ENCODE measurements at regions not wholly inside any gene's neighbourhood (a gene's known extent, or its start where the extent isn't known, plus 50 kb on each side); places are given as distances from the start of the nearest gene placed in this dataset.

DNA sequence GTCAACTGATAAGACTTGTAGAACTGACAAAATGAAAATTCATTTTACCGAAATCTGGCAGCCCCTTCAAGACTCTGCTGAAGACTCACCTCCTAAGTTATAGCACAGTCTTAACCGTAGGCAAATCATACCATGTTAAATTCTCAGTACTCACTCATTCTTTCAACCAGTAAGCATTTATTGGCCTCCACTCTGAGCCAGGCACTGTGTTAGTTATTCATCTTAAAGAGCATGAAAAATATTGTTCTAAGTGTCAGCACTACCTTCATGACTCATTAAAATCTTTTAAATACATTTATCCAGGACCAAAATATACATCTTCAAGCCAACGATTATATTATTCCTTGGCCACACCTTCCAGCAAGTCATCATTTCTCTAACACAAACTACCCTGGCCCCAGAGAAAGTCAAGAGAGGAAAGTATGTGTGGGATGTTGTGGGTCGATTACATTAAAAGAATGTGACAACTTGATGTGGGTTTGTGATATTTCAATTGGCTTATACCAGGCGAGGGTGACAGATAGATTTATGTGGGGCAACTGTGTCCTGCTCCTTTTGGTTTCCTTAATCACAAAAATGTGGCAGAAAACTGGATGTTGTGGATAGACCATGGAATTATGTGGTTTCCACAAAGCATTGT is 55.0 kb downstream of the TMEM30B start:
- no peak for DNase-seq

- DNase-seq, result no peak
These were observed 55.8 kb downstream of the TMEM30B start for GRCh38 chr14:61225344-61225743.

- no peak for DNase-seq
These were observed 57.6 kb downstream of the TMEM30B start for GRCh38 chr14:61223552-61223951.

- no peak for DNase-seq
These were observed 58.8 kb downstream of the TMEM30B start for GRCh38 chr14:61222388-61222787.

GRCh38 chr14:61221906-61222305 is 59.2 kb downstream of the TMEM30B start:
- DNase-seq, result no peak

GRCh38 chr14:61219673-61220072 is 61.5 kb downstream of the TMEM30B start:
- no peak for DNase-seq

GRCh38 chr14:61219256-61219655 is 61.9 kb downstream of the TMEM30B start:
- no peak for DNase-seq

- no peak for DNase-seq
These were observed 62.4 kb downstream of the TMEM30B start for GRCh38 chr14:61218767-61219166.

GRCh38 chr14:61218157-61218556 is 63.0 kb downstream of the TMEM30B start:
- DNase-seq, result no peak

GRCh38 chr14:61217516-61217915 is 63.6 kb downstream of the TMEM30B start:
- no peak for DNase-seq

GRCh38 chr14:61215222-61216020 is 65.7 kb downstream of the TMEM30B start:
- DNase-seq, result no peak

DNA sequence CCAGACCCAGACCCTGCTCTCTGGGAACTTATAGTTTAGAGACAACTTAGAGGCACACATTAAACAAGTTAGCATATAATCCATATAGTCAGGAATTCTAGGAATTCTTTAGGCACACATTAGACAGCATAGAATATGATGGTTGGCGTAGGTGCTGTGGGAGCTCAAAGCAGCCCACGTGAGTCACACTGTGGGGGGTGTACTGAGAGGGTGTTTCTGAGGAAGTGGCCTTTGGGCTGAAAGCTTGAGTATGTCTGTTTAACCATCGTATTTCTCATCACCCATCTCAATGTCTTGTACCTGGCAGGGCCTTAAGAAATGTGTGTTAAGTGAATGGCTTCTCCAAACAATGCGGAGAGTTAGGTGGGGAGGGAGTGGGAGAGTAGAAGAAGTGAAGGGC is 67.2 kb downstream of the TMEM30B start:
- DNase-seq, result no peak

DNA sequence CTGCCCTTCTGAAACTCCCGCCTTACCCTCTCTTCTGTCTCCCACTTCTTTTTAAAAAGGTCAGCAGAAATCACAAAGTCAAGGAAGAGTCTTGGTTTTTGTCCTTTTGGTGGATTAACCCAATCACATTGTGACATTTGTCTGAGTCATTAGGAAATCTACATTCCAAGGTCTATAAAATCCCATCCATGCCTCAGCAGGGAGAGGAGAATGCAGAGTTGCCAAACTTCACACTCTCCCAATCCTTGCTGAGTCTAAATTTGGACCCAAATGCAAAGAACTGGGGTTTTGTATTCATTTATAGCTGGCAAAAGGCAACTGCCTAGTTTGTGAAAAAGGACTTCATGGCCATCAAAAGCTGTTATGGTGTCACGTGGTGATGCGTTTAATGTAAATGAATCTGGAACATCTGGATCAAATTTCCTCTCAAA is 67.9 kb downstream of the TMEM30B start:
- DNase-seq, result no peak

DNA sequence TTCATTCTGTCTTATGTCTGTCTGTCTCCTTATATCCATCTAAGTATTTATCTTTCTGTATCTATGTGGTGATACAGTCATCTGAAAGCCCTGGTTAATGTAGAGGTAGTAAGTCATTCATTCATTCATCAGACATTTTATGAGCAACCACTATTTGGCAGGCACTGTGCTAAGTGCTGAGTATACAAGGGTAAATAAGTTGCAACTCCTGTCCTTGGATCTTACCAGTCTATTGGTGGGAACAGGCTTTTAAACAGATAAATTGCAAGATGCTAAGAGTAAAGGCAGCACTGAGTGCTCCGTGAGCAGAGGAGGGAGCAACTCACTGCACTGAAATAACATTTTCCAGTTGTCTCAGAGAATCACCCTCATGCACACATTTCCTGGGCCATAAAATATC is 68.6 kb downstream of the TMEM30B start:
- no peak for DNase-seq

DNA sequence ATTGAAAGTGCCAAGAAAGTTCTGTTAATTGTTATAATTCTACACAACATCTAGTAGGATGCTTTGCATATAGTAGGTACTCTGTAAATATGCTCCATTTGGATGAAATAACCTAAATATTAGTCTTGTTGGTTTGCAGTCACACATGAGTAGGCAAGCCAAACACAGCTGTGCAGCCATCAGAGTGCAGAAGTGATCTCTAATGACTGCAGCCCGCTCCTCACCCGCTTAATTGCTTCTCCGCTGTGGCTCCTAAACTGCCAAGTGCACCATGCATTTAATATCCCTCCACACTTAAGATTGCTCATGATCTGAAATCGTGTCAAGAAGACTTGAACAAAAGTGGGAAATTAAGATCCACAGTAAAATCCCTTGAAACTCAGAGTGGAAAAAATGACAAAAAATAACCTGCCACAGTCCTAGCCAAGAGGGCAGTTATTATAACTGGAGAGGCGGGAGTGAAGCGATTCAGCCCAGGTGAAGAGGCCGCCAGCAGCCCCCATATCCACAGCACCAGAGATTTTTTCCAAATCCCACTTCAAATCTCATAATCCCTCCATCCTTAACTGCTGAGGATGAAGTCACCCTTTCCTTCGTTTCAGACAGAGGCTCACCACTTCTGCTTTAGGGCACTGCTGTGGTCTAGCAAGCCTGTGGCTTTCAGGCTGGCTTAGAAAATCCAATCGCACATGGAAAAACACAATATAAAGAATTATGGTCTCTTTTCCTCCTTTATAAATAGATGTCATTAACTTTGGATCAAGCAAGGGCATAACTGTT is 69.5 kb downstream of the TMEM30B start:
- no peak for DNase-seq

DNA sequence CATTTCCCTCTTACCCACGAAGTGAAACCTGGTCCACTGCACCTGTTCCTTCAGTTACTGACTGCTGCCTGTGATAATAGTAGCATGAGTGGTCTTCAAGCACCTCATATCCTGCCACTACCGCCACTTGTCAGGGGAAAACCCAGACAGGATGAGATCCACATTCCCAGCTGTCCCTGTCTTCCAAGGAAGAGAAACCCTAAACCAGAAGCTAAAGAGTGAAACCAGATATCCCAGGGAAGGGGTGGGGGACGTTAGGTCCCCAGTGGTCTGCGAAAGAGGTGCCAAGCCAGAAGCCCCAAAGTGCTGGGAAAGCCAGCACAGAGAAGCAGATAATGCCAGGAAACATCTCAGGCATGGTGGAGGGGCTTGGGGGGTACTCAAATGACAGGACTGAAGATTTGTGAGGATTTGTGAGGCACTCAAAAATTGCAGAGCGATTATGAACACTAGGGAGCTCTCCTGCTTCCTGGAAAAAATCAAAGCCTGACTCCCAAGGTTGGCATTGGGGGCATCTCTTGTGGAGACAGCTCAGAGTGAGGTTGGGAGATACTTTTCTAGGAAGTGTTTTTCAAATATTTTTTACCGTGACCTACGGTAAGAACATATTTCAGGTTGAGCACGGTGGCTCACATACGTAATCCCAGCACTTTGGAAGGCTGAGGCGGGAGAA is 77.9 kb downstream of the TMEM30B start:
- no peak for DNase-seq

GRCh38 chr14:61202124-61202523 is 79.0 kb downstream of the TMEM30B start:
- DNase-seq, result no peak

GRCh38 chr14:61201171-61201570 is 80.0 kb downstream of the TMEM30B start:
- DNase-seq, result no peak

DNA sequence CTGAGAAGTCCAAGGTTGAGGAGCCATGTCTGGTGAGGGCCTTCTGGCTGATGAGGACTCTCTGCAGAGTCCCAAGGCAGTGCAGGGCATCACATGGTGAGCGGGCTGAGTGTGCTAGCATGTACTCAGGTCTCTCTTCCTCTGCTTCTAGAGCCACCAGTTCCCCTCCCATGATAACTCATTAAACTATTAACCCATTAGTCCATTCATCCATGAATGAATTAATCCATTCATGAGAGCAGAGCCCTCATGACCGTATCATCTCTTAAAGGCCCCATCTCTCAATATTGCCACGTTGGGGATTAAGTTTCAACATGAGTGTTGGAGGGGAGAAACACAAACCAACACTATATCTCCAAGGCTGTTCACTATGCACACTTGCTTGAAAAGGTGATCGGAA is 83.7 kb downstream of the TMEM30B start:
- no peak for DNase-seq

DNA sequence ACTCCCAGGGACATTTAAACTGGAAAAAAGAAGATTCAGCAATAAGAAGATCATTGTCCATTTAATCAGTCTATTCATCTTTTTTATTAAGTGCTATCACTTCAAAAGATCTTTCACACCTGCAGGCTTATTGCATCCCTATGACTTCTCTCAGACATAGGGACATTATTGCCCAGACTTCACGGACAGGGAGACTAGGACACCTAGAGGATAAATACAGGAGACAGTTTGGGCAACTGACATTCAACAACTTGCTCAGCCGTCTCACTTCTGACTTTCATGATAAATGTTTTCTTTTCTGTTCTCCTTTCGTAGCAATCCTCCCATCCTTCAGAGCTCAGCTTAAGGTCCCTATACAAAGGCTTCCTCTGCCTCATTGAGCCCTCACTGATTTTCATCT is 84.3 kb downstream of the TMEM30B start:
- no peak for DNase-seq

DNA sequence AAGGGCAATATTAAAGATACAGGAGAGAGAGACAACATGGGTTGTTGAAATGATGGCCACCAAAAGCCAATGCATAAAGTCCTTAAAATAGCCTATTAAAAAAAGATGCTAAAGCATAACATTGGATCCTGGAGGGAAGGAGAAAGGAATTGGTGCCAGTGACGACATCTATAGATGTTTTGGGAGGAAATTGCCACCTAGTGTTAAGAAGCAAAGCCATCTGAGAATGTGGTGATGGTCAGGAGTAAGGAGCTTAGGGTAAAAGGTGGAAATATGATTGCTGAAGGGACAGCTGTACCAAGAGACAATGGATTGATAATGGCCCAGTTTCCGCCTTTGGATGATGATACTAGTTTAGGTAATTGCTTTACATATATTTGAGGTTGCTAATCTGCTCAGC is 85.1 kb downstream of the TMEM30B start:
- DNase-seq, result no peak

DNA sequence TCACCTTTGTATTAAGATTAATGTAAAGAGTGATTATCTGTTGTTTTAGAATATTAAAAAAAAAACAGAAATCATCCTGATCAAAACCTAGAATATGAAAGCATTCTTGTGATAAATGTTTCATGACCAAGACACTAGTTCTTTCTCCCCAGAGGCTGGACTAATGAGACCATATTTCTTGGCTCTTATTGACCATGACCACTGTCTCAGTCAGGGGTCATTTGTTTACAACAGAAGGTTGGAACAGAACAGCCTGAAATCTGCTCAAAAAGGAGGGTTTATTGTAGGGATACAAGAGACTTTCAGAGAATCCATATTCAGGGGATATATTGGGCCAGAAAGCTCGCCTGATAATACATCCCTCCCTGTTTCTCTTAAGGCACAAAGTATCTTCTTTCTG is 87.7 kb downstream of the TMEM30B start:
- DNase-seq, result no peak

- DNase-seq, result no peak
These were observed 88.1 kb downstream of the TMEM30B start for GRCh38 chr14:61192989-61193388.
